GM10248 (cell line): ENCODE measurements at regions not wholly inside any gene's neighbourhood (a gene's known extent, or its start where the extent isn't known, plus 50 kb on each side); places are given as distances from the start of the nearest gene placed in this dataset.

ENCODE experiments used
- CTCF ChIA-PET: fragments of 300-600 bp; sonication (Branson Sonifier 250); formaldehyde crosslinking; extraction: SDS; loops from one replicate; lab custom pipeline; 2021; ENCODE audit warnings: antibody characterized with exemption; lab: Yijun Ruan, JAX
- POLR2A ChIA-PET: fragments of 350-650 bp; sonication (Branson Sonifier 250); formaldehyde crosslinking; extraction: SDS; loops from one replicate; lab custom pipeline; 2020; ENCODE audit warnings: antibody characterized with exemption; lab: Yijun Ruan, JAX
- DNase-seq: peaks from one replicate; pipeline ENCODE4 v3.0.0; 2012; ENCODE audit errors: extremely low spot score
- TF ChIP-seq, protein P1 (sequence below): IDR thresholded peaks from 2 replicates; pipeline ENCODE4 v1.5.1; 2012; ENCODE audit warnings: mild to moderate bottlenecking, low read depth; ENCODE audit errors: extremely low read depth, missing control alignments, control extremely low read depth

DNA sequence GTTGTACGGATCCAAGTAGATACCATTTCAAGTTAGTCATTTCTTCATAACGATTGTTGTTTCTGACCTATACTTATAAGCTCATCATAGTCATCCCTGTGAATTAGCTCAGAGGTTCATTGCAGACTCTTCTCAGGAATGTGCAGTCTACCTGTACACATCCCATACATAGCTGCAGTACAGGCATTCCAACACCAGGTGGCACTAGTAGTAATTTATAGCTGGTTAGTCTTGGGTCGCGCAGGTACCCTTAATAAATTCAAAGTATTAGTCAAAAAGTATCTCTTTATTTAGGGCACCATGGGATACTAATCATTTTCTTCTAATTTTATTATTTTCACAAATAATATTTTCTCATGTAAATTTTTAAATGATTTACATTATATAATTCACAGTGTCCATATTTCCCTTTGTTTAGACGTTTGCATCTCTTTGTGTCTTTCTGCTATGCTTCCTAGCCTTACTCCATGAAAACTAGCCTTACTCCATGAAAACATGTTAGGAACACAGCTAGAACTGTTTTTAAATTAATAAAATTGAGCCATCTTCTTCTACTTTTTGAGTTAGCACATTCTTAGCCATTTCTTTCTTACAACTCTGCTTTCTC is 128.6 kb upstream of the FAM83B start:
- TF ChIP-seq, protein P1, sequence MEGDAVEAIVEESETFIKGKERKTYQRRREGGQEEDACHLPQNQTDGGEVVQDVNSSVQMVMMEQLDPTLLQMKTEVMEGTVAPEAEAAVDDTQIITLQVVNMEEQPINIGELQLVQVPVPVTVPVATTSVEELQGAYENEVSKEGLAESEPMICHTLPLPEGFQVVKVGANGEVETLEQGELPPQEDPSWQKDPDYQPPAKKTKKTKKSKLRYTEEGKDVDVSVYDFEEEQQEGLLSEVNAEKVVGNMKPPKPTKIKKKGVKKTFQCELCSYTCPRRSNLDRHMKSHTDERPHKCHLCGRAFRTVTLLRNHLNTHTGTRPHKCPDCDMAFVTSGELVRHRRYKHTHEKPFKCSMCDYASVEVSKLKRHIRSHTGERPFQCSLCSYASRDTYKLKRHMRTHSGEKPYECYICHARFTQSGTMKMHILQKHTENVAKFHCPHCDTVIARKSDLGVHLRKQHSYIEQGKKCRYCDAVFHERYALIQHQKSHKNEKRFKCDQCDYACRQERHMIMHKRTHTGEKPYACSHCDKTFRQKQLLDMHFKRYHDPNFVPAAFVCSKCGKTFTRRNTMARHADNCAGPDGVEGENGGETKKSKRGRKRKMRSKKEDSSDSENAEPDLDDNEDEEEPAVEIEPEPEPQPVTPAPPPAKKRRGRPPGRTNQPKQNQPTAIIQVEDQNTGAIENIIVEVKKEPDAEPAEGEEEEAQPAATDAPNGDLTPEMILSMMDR, result peak; percentile 83
- DNase-seq, result peak; percentile 18
- CTCF ChIA-PET, result interaction anchor here (0.6 to 5.0 kb wide), 32 partner anchors 11 to 591 kb away, joined by 3 to 77 read pairs (median 4); no protein-coding TSS in a partner anchor
- POLR2A ChIA-PET, result no interaction called here

DNA sequence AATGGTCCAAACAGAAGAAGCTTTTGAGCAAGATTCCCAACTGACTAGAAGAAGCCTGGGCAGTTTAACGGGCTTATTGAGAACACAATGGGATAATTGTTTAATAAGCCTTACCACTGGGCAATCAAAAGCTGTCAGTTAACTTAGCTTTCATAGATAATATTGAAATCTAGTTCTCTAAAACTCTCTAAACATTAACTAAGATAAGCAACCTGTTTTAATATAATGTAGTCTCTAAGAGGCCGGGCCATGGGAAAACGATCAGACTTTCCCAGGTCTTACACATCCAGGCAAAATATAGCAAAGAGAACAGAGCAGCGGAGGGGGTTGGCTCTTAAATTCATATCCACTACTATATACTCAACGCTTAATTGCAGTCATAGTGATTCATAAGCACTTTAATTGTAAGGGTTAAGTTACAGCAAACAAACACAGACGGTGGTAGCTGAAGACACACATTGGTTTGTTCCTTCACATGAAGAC is 128.0 kb upstream of the FAM83B start:
- TF ChIP-seq, protein P1, result no peak
- no peak for DNase-seq
- ChIA-PET POLR2A (no interaction called here), CTCF (interaction anchor here (0.6 to 5.0 kb wide), 25 partner anchors 12 to 350 kb away, joined by 3 to 77 read pairs (median 6); no protein-coding TSS in a partner anchor)

DNA sequence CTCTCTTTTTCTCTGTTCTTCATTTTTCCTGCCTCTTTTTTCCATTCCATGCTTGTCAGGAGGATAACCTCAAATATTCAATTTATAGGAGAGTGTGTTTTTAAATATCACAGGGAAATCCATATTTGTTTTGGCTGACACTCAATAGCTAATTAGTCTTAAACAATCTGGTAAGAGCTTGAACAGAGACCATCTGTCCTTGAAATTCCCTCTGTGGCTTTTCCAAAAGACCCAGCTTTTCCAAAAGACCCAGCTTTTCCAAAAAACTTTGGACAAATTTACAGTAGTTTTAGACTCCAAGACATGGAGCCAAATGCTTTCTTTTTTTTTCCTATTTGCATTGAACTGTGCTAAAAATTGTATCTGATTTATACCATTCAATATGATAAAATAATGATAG is 127.4 kb upstream of the FAM83B start:
- TF ChIP-seq, protein P1, result no peak
- DNase-seq, result no peak
- ChIA-PET CTCF (interaction anchor here (1.3 to 5.0 kb wide), 13 partner anchors 12 to 349 kb away, joined by 3 to 77 read pairs (median 12); no protein-coding TSS in a partner anchor), POLR2A (no interaction called here)

DNA sequence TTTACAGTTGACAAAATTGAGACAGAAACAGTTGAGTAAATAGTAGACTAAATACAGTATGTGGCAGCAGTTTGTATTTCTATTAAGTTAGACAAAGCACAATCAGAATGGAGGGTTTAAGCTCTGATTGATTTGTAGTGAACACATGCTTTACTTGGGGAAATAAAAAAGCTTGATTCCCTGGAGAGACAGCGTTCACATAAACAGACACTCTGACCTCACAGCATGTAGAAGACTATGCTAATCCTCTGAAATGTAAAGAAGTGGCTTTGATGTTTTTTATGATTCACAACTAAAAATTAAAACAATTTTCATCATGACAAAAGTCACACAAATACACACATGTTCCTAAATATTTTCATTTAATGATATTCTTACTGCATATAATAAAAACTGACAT is 126.9 kb upstream of the FAM83B start:
- TF ChIP-seq, protein P1, result no peak
- POLR2A ChIA-PET, result no interaction called here
- CTCF ChIA-PET, result interaction anchor here (0.7 to 5.0 kb wide), 10 partner anchors 13 to 555 kb away, joined by 3 to 77 read pairs (median 16); no protein-coding TSS in a partner anchor
- no peak for DNase-seq

DNA sequence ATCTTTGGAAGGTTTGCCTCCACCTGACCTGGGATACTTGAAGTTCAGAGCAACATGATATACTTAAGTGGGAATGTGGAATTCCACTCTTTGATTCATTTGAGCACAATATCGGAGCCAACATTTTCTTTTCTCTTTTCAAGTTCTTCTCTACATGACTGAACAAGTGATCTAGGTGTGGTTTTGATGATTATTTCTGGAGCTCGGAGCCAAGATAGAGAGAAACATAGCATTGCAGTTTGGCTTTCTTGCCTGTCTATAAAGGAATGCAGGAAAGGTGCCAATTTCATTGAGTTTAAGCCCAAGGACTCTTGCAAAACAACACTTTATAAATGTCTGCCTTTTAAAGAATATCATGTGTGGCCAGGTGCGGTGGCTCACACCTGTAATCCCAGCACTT is 124.2 kb upstream of the FAM83B start:
- TF ChIP-seq, protein P1, result no peak
- CTCF ChIA-PET, result no interaction called here
- POLR2A ChIA-PET, result no interaction called here
- DNase-seq, result no peak

DNA sequence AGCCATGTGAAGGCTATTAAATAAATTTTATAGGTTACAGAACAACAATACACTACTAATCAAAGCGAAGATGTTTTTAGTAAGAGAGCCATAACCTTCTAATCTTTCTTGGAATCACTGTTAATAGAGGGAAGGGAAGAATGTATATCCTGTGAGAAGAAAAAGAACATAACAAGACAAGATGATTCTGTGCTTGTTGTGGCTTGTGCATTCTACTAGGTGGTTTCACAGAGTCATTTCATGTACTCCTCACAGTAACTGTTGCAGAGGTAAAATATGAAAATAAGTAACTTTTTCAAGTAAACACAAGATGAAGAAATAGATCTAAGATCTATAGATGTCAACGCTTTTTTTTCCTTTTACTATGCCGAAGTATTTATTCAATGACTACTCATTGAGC is 116.9 kb upstream of the FAM83B start:
- ChIA-PET POLR2A (no interaction called here), CTCF (no interaction called here)
- TF ChIP-seq, protein P1, result no peak
- no peak for DNase-seq
